GM12874 (cell line): ENCODE measurements at regions not wholly inside any gene's neighbourhood (a gene's known extent, or its start where the extent isn't known, plus 50 kb on each side); places are given as distances from the start of the nearest gene placed in this dataset.

Source experiments
- TF ChIP-seq, protein P1 (sequence below): IDR thresholded peaks from 2 replicates; pipeline ENCODE4 v1.5.1; 2011; ENCODE audit warnings: low read depth, mild to moderate bottlenecking, control low read depth, low read length, moderate library complexity; ENCODE audit not compliant: insufficient read depth

DNA sequence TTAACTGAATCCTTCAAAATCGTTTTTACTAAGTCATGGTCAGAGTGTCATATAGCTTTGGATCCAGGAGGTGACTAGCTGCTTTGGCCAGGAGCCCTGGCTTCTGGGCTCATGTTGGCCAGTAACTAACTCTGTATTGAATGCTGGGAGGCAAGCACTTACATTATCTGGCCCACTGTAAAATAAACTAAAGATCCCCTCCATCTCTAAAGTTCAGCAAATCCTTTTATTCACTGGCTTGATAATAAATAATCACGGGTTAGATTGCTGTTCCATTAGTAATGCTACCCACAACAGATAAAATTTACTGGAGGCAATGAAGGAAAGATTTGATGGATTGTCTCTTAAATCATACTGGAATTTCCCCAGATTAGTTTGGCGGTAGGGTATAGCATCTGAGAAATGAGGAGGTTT lies 382.2 kb upstream of the TLE4 start:
- TF ChIP-seq, protein P1, sequence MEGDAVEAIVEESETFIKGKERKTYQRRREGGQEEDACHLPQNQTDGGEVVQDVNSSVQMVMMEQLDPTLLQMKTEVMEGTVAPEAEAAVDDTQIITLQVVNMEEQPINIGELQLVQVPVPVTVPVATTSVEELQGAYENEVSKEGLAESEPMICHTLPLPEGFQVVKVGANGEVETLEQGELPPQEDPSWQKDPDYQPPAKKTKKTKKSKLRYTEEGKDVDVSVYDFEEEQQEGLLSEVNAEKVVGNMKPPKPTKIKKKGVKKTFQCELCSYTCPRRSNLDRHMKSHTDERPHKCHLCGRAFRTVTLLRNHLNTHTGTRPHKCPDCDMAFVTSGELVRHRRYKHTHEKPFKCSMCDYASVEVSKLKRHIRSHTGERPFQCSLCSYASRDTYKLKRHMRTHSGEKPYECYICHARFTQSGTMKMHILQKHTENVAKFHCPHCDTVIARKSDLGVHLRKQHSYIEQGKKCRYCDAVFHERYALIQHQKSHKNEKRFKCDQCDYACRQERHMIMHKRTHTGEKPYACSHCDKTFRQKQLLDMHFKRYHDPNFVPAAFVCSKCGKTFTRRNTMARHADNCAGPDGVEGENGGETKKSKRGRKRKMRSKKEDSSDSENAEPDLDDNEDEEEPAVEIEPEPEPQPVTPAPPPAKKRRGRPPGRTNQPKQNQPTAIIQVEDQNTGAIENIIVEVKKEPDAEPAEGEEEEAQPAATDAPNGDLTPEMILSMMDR: no peak

DNA sequence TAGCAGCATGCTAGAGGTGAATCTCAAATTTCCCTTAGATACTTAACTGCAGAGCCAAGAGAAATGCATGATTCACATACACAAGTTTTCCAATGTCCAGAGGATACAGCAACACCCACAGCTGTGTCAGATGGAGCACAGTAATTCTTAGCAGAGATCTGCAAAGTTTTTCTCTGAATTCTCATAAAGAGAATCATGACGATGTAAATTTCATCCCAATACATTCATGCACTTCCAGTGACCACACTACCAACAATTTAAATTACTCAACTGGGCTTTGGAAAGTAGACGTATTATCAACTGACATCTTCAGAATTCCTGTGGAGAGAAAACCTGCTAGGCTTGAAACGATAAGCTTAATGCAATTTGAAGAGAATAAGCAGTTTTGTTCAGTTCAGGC lies 378.8 kb upstream of the TLE4 start:
- TF ChIP-seq, protein P1: no peak

DNA sequence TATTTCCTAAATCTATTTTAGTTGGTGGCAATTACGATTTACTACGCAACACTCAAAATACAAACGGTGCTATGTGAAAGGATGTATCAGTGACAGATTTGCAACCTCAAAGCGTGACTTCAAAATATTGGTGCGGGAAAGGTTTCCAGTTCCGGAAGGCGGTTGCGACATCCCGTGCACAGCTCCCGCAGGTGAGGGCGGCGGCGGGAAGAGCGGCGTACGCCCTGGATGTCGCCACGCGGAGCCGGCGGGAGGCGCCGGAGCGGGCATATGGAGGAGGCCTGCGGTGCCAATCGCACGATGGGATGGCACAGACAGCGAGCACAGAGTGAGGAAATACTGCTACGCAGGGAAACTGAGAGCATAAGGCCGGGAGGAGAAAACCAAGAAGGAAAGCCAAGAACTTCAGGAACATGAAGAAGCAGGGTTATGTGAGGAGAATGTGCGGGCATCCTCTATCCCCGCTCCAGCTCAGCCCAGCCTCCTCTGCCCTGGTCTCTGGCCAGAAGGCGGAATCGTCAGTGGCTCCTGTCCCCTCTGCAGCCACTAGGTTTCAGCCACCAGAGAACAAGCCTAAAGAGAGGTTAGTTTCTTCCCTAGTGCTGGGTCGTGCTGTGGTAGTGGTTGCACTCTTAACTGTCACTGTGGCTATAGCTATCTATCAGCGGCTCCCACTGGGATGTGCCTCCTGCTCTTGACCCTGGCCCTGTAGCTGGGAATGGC lies 378.1 kb upstream of the TLE4 start:
- TF ChIP-seq, protein P1: no peak

DNA sequence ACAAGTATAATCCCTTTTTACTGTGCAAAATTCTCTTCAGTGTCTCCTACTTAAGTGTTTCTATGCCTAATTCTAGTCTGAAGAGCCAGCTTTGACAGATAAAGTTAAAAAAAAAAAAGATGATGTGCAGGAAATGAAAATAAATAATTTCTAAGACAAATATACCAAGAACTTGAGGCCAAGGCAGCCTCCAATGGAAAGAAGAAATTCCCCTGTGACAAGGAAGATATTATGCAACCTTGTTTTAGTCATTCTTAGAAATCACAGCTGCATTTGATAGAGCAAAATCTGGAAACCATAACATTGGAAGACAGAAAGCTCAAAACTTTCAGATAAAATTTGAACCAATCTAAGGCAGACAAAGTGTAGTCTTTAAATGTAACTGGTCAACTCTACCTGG lies 375.9 kb upstream of the TLE4 start:
- TF ChIP-seq, protein P1: no peak

DNA sequence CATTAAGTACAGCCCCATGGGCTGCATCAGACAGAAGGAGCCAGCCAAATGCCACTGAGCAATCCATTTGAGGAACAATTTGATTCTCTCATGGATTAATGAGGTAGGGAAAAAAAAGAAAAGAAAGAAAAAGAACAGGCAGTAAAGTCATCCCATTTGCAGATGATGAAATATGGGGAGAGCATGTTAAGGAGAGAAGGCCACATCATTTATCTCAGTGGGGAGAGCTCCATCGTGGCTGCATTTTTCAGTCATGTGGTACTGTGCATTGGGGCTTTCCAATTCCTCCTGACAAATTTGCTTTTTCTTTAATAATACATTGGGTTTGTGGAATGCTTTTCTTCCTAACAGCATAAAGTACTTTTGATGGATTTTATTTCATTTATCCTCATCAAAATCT lies 375.2 kb upstream of the TLE4 start:
- TF ChIP-seq, protein P1: no peak

DNA sequence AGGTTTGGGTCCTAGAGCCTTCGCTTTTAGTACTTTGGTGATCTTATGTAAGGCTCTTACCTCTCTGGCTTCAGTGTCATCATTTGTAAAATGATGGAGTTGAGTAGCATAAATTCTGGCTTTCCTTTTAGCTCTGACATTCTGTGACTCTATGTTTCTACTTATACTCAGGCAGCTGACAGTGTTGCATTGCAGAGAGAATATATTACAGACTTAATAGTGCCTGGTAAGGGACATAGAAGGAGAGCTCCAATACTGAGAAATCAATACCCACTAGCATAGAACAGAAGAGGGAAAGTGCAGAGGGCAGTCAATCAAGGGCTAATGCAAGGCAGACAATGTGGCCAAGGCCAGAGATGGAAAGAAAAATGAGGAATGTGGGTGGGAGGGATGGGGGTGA lies 371.4 kb upstream of the TLE4 start:
- TF ChIP-seq, protein P1: no peak

DNA sequence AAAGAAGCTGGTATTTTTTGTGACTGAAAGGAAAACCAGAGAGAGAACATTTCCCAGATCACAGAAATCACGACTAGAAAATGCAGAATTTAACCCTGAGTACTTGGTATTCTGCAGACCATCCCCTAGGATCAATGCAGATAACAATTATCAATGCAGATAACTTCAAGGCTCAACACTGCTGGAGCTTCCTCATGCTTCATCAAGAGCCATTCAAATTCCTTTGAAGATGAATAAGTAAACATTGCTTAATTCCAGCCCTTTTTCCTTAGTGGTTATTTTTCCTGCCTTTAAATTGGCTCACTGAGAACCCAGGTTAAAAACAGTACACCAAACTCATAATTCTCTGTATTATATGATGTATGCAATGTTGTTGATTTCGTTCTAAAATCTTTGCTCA lies 370.1 kb upstream of the TLE4 start:
- TF ChIP-seq, protein P1: no peak
